GM19455 (cell line): ENCODE measurements at regions not wholly inside any gene's neighbourhood (a gene's known extent, or its start where the extent isn't known, plus 50 kb on each side); places are given as distances from the start of the nearest gene placed in this dataset.
"Not testable (repeated sequence)": the region's sequence is repeated elsewhere in the genome, so short reads cannot be mapped to it uniquely, and the experiment has no call there.

ENCODE experiments used
- ATAC-seq: cut with Tn5 transposase; IDR thresholded peaks from one replicate; pipeline ENCODE4 v1.9.1; 2021; ENCODE audit not compliant: unreplicated experiment

GRCh38 chr12:70069221-70070105 lies 173.8 kb upstream of the CNOT2 start:
- ATAC-seq = no peak

GRCh38 chr12:70070494-70071007 lies 172.7 kb upstream of the CNOT2 start:
- no peak for ATAC-seq

GRCh38 chr12:70074510-70074909 lies 168.7 kb upstream of the CNOT2 start:
- no peak for ATAC-seq

DNA sequence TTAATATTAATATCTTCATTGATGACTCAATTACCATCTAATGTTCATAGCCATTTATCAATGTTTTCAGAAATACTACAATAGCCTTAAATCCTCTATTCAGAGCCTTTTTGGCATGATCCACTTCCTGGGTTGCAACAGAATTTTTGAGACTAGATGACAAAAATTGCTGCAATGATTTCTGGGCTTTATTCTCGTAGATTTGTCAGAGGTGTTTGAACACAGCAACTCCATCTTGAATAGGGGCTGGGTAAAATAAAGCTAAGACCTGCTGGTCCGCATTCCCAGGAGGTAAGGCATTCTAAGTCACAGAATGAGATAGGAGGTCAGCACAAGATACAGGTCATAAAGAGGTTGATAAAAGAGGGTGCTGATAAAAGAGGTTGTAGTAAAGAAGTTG lies 165.8 kb upstream of the CNOT2 start:
- no peak for ATAC-seq

- no peak for ATAC-seq
Measured at GRCh38 chr12:70078161-70078560, 165.1 kb upstream of the CNOT2 start.

DNA sequence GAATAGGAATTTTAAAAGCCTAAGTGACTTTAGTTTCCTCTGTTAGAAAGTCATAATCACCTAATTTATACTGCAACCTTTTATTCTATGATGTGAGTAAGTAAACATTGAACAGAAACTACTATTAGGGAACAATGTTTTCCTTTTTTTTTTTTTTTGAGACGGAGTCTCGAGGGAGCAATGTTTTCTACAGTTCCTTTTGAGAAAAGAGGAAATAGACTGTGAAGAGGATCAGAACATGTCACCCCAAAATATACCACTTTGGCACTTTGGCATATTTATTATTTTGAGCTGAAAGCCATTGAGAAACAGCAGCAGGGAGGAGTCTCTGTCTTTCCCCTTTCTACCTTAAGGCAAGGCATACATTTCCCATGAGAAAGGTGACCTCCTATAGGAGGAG lies 162.7 kb upstream of the CNOT2 start:
- ATAC-seq = no peak

DNA sequence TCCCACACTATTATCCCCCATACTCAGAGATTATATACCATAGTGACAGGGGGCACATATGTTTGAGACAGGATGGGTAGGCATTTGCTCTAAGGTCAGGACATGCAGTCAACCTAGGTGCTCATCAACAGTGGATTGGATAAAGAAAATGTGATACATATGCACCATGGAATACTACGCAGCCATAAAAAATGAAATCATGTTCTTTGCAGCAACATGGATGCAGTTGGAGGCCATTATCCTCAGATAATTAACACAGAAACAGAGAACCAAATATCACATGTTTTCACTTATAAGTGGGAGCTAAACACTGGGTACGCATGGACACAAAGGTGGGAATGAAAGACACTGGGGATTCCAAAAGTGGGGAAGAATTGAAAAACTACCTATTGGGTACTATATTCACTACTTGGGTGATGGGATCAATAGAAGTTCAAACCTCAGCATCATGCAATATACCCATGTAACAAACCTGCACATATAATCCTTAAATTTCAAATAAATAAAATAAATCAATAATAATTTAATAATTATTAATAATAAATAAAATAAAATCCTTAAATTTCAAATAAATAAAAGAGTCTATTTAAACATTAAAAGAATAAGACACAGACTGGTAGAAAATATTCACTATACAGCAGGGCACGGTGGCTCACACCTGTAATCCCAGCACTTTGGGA lies 160.1 kb upstream of the CNOT2 start:
- ATAC-seq = no peak

DNA sequence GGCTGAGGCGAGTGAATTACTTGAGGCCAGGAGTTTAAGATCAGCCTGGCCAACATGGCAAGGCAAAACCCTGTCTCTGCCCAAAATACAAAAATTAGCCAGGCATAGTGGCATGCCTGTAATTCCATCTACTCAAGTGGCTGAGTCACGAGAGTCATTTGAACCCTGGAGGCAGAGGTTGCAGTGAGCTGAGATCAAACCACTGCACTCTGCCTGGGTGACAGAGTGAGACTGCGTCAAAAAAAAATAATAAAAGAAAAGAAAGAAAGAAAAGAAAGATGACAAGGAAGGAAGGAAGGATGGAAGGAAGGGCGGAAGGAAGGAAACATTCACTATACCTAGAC lies 159.6 kb upstream of the CNOT2 start:
- no peak for ATAC-seq

- ATAC-seq = not testable (repeated sequence)
Measured at GRCh38 chr12:70086372-70086771, 156.9 kb upstream of the CNOT2 start.

GRCh38 chr12:70091021-70091521 lies 152.2 kb upstream of the CNOT2 start:
- no peak for ATAC-seq

GRCh38 chr12:70094467-70094866 lies 148.8 kb upstream of the CNOT2 start:
- no peak for ATAC-seq

GRCh38 chr12:70096759-70097410 lies 146.3 kb upstream of the CNOT2 start:
- no peak for ATAC-seq

DNA sequence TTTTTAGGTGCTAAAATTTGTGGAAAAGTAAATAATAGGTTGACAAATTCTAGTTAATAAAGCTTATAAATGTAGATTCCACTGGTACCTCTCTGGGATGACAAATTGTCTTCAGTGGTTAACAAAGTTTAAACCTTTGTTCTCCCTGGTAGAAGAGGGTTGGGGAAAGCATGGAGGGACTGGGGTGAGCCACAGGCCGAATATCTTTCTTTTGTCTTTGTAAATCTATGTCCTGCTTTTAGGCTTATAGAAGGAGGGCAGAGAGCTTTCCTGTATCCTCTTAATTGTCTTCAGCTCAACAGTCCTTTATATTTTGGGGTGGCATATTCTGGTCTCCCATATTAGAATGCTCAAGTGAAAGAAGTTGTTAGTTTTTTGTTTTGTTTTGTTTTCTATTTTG lies 142.2 kb upstream of the CNOT2 start:
- no peak for ATAC-seq

GRCh38 chr12:70106347-70106746 lies 136.9 kb upstream of the CNOT2 start:
- no peak for ATAC-seq

DNA sequence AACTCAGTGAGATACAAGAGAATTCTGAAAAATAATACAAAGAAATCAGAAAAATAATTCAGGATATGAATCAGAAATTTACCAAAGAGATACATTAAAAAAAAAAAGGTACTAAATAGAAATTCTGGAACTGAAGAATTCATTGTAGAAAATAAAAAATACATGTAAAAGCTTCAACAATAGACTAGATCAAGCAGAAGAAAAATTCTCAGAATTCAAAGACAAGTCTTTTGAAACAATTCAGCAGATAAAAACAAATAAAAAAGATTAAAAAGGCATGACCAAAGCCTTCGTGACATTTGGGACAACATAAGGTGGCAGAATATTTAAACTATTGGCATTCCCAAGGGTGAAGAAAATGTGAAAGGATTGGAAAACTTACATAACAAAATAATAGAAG lies 133.1 kb upstream of the CNOT2 start:
- no peak for ATAC-seq

DNA sequence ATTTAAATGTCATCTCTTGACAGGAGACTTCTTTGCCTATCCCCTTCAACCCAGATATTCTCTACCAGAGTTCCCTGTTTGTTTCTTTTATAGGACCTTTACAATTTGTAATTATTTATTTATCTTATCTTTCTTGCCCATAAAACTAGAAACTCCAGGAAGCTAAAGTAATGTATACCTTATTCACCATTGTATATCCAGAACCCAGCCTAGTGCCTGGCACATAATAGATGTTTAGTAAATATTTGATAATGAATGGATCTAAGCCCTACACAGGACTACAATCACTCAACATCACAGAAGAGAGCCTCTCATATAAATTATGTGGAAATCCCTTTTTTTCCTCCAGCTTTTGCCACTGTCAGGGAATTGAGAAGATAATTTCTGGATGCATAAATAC lies 125.6 kb upstream of the CNOT2 start:
- no peak for ATAC-seq

DNA sequence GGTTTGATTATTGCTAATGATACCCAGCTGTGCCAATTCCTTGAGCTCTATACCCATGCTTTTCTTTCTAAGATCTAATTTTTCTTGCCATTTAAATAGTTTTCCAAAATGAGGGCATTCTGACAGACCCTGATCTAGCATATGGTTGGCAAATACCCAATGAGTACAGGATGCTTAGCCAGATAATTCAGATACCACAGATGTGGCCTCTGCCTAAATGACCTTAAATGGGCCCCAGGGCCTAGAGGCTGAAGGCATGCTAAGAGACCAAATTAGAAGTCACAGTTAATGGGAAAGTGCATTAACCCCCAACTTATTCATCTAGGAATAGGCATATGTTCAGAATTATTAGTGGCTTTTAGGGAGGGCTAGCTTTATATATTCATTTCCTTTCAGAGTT lies 122.3 kb upstream of the CNOT2 start:
- ATAC-seq = no peak

DNA sequence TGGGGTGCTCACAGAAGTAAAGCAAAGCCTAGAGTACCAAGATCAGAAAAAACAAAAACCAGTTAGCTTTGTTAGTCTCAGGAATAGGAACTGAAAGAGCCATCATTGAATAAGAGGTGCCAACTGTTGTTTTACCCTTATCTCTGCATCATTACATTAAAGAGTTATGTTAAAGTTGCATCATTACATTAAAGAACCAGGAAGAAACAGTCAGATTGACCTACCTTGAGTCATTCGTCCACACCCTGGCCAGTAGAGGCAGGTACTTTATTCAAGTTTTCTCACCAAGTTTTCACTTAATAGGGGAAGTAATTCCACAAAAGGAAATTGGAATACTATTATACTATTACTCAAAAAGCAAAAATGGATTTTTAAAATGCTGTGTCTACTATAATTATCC lies 121.7 kb upstream of the CNOT2 start:
- ATAC-seq = no peak

DNA sequence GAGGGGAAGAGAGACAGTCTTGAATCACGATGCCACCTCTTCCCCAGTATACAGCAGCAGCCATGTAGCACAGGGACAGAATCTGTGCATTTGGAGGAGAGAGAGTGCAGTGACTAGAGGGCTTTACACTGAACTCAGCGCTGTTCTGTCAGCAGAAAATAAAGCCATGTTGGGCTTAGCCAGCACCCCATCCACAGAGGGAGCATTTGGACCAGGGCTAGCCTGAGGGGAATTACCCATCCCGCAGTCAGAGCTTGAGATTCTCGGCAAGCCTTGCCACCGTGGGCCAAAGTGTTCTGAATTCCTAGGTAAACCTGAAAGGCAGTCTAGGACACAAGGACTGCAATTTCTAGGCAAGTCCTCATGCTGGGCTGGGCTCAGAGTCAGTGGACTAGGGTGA lies 120.4 kb upstream of the CNOT2 start:
- ATAC-seq = no peak

DNA sequence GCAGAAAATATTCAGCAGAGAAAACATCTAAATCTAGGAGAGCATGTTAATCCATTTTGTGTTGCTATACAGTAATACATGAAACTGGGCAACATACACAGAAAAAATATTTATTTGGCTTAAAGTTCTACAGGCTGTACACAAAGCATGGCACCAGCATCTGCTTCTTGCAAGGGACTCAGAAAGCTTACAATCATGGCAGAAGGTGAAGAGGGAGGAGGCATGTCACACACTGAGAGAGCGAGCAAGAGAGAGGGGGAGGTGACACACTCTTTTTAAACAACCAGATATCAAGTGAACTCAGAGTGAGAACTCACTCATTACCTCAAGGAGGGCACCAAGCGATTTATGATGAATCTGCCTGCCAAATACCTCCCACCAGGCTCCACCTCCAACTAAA lies 94.2 kb upstream of the CNOT2 start:
- ATAC-seq = no peak

DNA sequence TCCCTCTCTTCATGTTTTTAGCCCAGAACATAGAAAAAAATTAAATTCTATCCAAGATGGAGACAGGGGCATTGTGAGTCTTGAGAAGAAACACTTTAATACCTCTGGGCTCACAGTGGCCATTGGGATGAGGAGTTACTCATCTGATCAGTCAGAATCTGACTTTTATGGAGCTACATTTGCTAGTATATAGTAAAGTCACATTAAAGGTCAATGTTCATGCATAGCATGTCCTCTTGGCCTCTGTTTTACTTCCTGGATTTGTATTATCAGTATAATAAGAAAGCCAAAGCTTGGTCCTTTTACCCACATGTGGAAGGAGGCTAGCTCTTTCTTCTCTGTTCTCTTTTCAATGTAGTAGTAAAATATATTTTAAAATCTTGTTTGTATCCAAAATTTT lies 93.6 kb upstream of the CNOT2 start:
- ATAC-seq = no peak

GRCh38 chr12:70150230-70150629 lies 93.0 kb upstream of the CNOT2 start:
- no peak for ATAC-seq
